ENCODE measurements at regions not wholly inside any gene's neighbourhood (a gene's known extent, or its start where the extent isn't known, plus 50 kb on each side); places are given as distances from the start of the nearest gene placed in this dataset.

DNA sequence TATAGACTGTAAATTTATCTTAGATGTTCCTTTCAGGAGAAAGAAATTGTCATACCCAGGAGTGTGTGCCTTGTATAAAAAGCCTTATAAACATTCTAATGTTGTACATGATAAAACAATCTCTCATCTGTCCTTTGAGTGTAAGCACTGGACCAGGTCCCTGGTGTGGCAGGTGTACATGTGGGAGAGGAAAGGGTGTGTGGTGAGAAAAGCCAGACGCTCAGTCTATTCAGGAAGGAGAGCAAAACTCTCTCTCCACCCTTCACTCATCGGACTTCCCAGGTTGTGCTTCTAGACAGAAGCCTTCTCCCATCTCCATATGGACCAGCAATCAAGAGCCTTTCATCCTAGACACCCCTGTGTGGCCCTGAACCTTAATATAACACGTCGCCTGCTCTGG lies 154.2 kb downstream of the ESM1 start:
- FAIRE-seq (no peak), DNase-seq (ENCODE audit: low read depth) (no peak)
- TF ChIP-seq CTCF (IDR thresholded peaks at IDR 0.05; ENCODE audit: insufficient read depth, low read length, severe bottlenecking), result no peak

DNA sequence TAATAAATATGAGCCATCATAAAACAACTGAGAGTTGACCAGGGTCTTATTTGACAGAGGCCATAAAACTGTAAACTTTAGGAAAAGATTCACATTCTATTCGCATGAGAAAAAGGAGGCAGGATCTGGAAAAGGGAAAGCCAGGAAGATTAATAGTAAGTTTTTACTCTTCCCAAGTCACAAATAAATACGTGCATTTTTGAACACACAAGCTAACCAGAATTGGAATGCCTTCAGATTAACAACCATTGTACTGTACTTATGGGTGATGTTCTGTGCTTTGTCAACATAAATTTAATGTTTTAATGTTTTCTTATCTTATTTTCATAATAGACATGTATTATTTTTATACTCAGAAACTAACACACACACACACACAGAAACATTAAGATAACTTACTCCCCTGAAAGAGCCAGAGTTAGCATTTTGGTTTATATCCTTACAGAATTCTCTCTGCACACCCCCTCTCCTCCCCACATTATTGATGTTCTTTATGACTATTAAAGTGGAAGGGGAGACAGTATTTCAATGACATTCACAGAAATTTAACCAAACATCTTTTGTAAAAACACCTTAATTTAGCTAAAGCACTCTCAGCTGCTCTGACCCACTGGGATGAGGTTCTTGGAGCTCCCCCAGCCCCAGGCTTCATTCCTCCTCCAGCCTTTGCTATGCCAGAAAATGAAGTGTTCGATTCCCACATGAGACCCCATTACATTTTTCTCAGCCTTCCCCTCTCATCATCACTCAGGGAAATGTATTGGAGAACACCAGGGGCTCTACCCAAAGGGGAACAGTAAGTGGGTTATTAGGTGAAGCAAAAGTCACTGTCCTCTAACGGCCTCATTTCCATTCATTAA lies 155.5 kb downstream of the ESM1 start:
- no peak for DNase-seq (ENCODE audit: low read depth)
- no peak overlapping the region for H3K4me3 ChIP-seq (ENCODE audit: low read depth, low read length)
- peaks cover 2% of the 10 kb centered on the region for H3K27me3 ChIP-seq (ENCODE audit: control insufficient read depth, insufficient read depth, low read length)
- no peaks in the 10 kb centered on the region for H3K36me3 ChIP-seq (ENCODE audit: control insufficient read depth, insufficient read depth, low read length)
- no peak for FAIRE-seq
- no peak for TF ChIP-seq CTCF (IDR thresholded peaks at IDR 0.05; ENCODE audit: insufficient read depth, low read length, severe bottlenecking)

More for the DNA sequence above, 154.2 kb downstream of the ESM1 start:
- no peak overlapping the region for H3K4me3 ChIP-seq (ENCODE audit: low read depth, low read length)
- no peaks in the 10 kb centered on the region for H3K36me3 ChIP-seq (ENCODE audit: control insufficient read depth, insufficient read depth, low read length)
- H3K27me3 ChIP-seq (ENCODE audit: control insufficient read depth, insufficient read depth, low read length), result peaks cover 2% of the 10 kb centered on the region

DNA sequence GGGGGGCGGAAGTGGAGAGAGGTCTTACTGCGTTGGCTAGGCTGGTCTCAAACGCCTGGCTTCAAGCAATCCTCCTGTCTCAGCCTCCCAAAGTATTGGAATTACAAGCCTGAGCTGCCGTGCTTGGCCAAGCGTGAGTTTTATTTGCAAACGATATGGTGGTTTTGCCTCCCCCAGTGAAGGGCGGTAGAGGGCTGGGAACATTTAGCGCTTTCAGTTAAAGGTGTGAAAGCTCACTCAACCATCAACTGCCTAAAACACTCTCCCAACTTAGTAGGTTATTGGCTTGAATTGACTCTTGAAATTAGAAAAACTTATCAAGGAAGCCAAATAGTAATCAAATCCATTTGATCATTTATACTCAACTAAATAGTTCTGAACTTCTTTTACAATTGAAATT lies 156.3 kb downstream of the ESM1 start:
- TF ChIP-seq CTCF (IDR thresholded peaks at IDR 0.05; ENCODE audit: insufficient read depth, low read length, severe bottlenecking), result no peak
- Histone ChIP-seq H3K27me3 (ENCODE audit: control insufficient read depth, insufficient read depth, low read length) (peaks cover 2% of the 10 kb centered on the region), H3K36me3 (ENCODE audit: control insufficient read depth, insufficient read depth, low read length) (no peaks in the 10 kb centered on the region), H3K4me3 (ENCODE audit: low read depth, low read length) (no peak overlapping the region)
- no peak for FAIRE-seq
- DNase-seq (ENCODE audit: low read depth), result no peak

DNA sequence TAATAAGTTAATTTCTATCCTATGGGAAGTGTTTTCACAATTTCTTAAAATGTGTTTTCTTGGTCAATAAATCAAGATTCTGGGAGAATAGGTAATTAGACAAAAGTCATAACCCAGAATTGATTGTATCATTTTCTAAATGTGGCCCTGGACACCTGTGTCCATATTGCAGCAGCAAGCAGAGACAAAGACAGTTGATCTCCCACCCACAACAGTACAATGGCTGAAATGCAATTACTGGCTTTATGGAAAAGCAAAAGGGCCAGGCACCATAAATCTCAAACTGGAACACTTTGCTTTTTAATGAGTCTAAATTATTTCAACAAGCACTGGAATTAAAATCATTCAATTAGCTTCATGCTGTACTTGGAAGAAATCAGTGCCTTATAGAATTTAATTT lies 157.2 kb downstream of the ESM1 start:
- no peak for TF ChIP-seq CTCF (IDR thresholded peaks at IDR 0.05; ENCODE audit: insufficient read depth, low read length, severe bottlenecking)
- no peak for FAIRE-seq

GRCh38 chr5:54825005-54825404 lies 160.4 kb downstream of the ESM1 start:
- no peak overlapping the region for H3K4me3 ChIP-seq (ENCODE audit: low read depth, low read length)
- H3K27me3 ChIP-seq (ENCODE audit: control insufficient read depth, insufficient read depth, low read length), result no peaks in the 10 kb centered on the region
- FAIRE-seq (no peak), DNase-seq (ENCODE audit: low read depth) (peak; percentile 87)
- TF ChIP-seq CTCF (IDR thresholded peaks at IDR 0.05; ENCODE audit: insufficient read depth, low read length, severe bottlenecking), result no peak
- no peaks in the 10 kb centered on the region for H3K36me3 ChIP-seq (ENCODE audit: control insufficient read depth, insufficient read depth, low read length)

More for the DNA sequence above, 157.2 kb downstream of the ESM1 start:
- Histone ChIP-seq H3K36me3 (ENCODE audit: control insufficient read depth, insufficient read depth, low read length) (no peaks in the 10 kb centered on the region), H3K27me3 (ENCODE audit: control insufficient read depth, insufficient read depth, low read length) (peaks cover 2% of the 10 kb centered on the region), H3K4me3 (ENCODE audit: low read depth, low read length) (no peak overlapping the region)
- no peak for DNase-seq (ENCODE audit: low read depth)

DNA sequence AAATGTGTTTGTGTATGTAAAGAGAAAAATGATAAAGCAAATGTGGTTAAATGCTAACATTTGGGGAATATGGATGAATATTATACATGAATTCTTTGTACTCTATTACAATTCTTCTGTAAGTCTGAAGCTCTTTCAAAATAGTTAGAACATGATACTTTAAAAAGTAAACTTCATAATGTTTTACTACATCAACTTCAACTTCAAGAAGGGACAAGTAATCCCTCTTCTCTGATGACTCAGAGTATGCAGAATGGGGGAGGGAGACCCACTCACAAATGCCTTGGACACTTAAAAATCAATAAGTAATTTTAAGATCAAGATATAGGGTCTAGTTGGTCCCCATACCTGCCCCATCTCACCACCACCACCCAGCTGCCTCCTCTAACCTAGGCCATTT lies 162.4 kb downstream of the ESM1 start:
- no peak for FAIRE-seq
- peak; percentile 26 for DNase-seq (ENCODE audit: low read depth)
- Histone ChIP-seq H3K4me3 (ENCODE audit: low read depth, low read length) (no peak overlapping the region), H3K27me3 (ENCODE audit: control insufficient read depth, insufficient read depth, low read length) (no peaks in the 10 kb centered on the region), H3K36me3 (ENCODE audit: control insufficient read depth, insufficient read depth, low read length) (no peaks in the 10 kb centered on the region)
- no peak for TF ChIP-seq CTCF (IDR thresholded peaks at IDR 0.05; ENCODE audit: insufficient read depth, low read length, severe bottlenecking)

All from bronchial epithelial cell (primary cell).